GM20000 (cell line): ENCODE measurements at regions not wholly inside any gene's neighbourhood (a gene's known extent, or its start where the extent isn't known, plus 50 kb on each side); places are given as distances from the start of the nearest gene placed in this dataset.

Experiments
- DNase-seq: peaks from one replicate; pipeline ENCODE4 v3.0.0; 2012; ENCODE audit warnings: low spot score
- CTCF ChIP-seq: IDR thresholded peaks from 2 replicates; pipeline ENCODE4 v1.5.1; 2012; ENCODE audit warnings: mild to moderate bottlenecking, control low read depth; ENCODE audit errors: extremely low read depth, missing control alignments

- DNase-seq, result no peak
- TF ChIP-seq CTCF, result no peak
These were observed 109.1 kb downstream of the ARL4A start for GRCh38 chr7:12796397-12797127.

- DNase-seq, result no peak
- TF ChIP-seq CTCF, result no peak
These were observed 113.1 kb downstream of the ARL4A start for GRCh38 chr7:12800486-12800885.

GRCh38 chr7:12801107-12801506 is 113.7 kb downstream of the ARL4A start:
- no peak for TF ChIP-seq CTCF
- DNase-seq, result no peak

GRCh38 chr7:12802070-12802469 is 114.6 kb downstream of the ARL4A start:
- DNase-seq, result no peak
- TF ChIP-seq CTCF, result no peak

- TF ChIP-seq CTCF, result no peak
- DNase-seq, result no peak
These were observed 116.1 kb downstream of the ARL4A start for GRCh38 chr7:12803542-12803941.

- DNase-seq, result no peak
- TF ChIP-seq CTCF, result no peak
These were observed 118.1 kb downstream of the ARL4A start for GRCh38 chr7:12805518-12805928.

GRCh38 chr7:12805957-12806356 is 118.5 kb downstream of the ARL4A start:
- no peak for TF ChIP-seq CTCF
- DNase-seq, result no peak
